ENCODE measurements at regions not wholly inside any gene's neighbourhood (a gene's known extent, or its start where the extent isn't known, plus 50 kb on each side); places are given as distances from the start of the nearest gene placed in this dataset.

- WGBS, 2 experiments (ENCODE audit: low coverage in 1 of 2, low lambda C conversion rate in 2 of 2, missing lambda C conversion rate in 2 of 2) = 6 to 12% methylated on average over 1 of the region's 1 CpG
- Histone ChIP-seq H4K20me1 (ENCODE audit: insufficient read depth) (no peaks in the 10 kb centered on the region), H3K9me2 (ENCODE audit: insufficient read depth) (peaks cover 7% of the 10 kb centered on the region; the same call in 1 of the 2 replicates), H3F3A (ENCODE audit: insufficient read depth) (0 out of 2 replicates have a peak, but pooled peaks cover 1% of the 10 kb centered on the region), H3K9me3 (ENCODE audit: low read depth) (no peaks in the 10 kb centered on the region), H2AFZ (no peak overlapping the region), H3K36me3 (ENCODE audit: low read depth) (no peaks in the 10 kb centered on the region), H3K27ac (no peak overlapping the region), H3K4me2 (ENCODE audit: unreplicated experiment) (no peak overlapping the region), H3K4me3 (no peak overlapping the region), H3K79me2 (ENCODE audit: insufficient read depth) (no peaks in the 10 kb centered on the region), H3K9ac (no peak overlapping the region), H3K4me1 (ENCODE audit: insufficient read depth) (peaks cover 29% of the 10 kb centered on the region), H3K27me3 (replicated peaks; ENCODE audit: insufficient read depth) (no peaks in the 10 kb centered on the region)
- peak; percentile 20 for DNase-seq
- in situ Hi-C loops (cut with MboI) = no loop called here
- no peak for TF ChIP-seq EZH2phosphoT487 (IDR thresholded peaks at IDR 0.05; ENCODE audit: insufficient read depth, low read depth)
- no peak for TF ChIP-seq EZH2 (IDR thresholded peaks at IDR 0.05; ENCODE audit: insufficient read depth, poor library complexity, severe bottlenecking)
These were observed 222.1 kb downstream of the C12orf50 start for GRCh38 chr12:87807086-87807485.

DNA sequence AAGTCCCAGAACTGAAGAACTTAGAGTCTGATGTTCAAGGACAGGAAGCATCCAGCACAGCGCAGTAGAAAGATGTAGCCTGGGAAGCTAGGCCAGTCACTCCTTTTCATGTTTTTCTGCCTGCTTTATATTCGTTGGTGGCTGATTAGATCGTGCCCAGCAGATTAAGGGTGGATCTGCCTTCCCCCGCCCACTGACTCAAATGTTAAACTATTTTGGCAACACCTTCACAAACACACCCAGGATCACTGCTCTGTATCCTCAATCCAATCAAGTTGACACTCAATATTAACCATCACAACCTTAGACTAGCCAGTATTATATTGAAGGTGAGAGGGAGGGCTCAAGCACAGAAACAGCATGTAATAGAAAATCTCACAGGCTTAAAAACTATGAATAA, 222.9 kb downstream of the C12orf50 start:
- H3K27me3 ChIP-seq (replicated peaks; ENCODE audit: insufficient read depth) = no peaks in the 10 kb centered on the region
- no peaks in the 10 kb centered on the region for H3F3A ChIP-seq (ENCODE audit: insufficient read depth)
- 16 to 22% methylated on average over 4 of the region's 4 CpGs for WGBS, 2 experiments (ENCODE audit: low coverage in 1 of 2, low lambda C conversion rate in 2 of 2, missing lambda C conversion rate in 2 of 2)
- DNase-seq = no peak
- H3K4me1 ChIP-seq (ENCODE audit: insufficient read depth) = peaks cover 25% of the 10 kb centered on the region; the same call in 1 of the 2 replicates
- H3K36me3 ChIP-seq (ENCODE audit: low read depth) = no peaks in the 10 kb centered on the region
- no peak overlapping the region for H3K9ac ChIP-seq
- H3K4me2 ChIP-seq (ENCODE audit: unreplicated experiment) = no peak overlapping the region
- no peaks in the 10 kb centered on the region for H3K79me2 ChIP-seq (ENCODE audit: insufficient read depth)
- no peak overlapping the region for H3K27ac ChIP-seq
- H4K20me1 ChIP-seq (ENCODE audit: insufficient read depth) = no peaks in the 10 kb centered on the region
- H3K9me2 ChIP-seq (ENCODE audit: insufficient read depth) = peaks cover 7% of the 10 kb centered on the region; the same call in 1 of the 2 replicates
- no peak for TF ChIP-seq EZH2phosphoT487 (IDR thresholded peaks at IDR 0.05; ENCODE audit: insufficient read depth, low read depth)
- no peak for TF ChIP-seq EZH2 (IDR thresholded peaks at IDR 0.05; ENCODE audit: insufficient read depth, poor library complexity, severe bottlenecking)
- no peak overlapping the region for H2AFZ ChIP-seq
- in situ Hi-C loops (cut with MboI) = no loop called here
- no peak overlapping the region for H3K4me3 ChIP-seq
- no peaks in the 10 kb centered on the region for H3K9me3 ChIP-seq (ENCODE audit: low read depth)

GRCh38 chr12:87804386-87804785, 224.8 kb downstream of the C12orf50 start:
- no peak overlapping the region for H2AFZ ChIP-seq
- H3F3A ChIP-seq (ENCODE audit: insufficient read depth) = no peaks in the 10 kb centered on the region
- H3K9me2 ChIP-seq (ENCODE audit: insufficient read depth) = peaks cover 7% of the 10 kb centered on the region; the same call in 1 of the 2 replicates
- H3K9me3 ChIP-seq (ENCODE audit: low read depth) = no peaks in the 10 kb centered on the region
- 9 to 14% methylated on average over 1 of the region's 1 CpG for WGBS, 2 experiments (ENCODE audit: low coverage in 1 of 2, low lambda C conversion rate in 2 of 2, missing lambda C conversion rate in 2 of 2)
- no peak overlapping the region for H3K4me2 ChIP-seq (ENCODE audit: unreplicated experiment)
- DNase-seq = no peak
- no peaks in the 10 kb centered on the region for H3K79me2 ChIP-seq (ENCODE audit: insufficient read depth)
- H4K20me1 ChIP-seq (ENCODE audit: insufficient read depth) = no peaks in the 10 kb centered on the region
- no peak overlapping the region for H3K9ac ChIP-seq
- in situ Hi-C loops (cut with MboI) = no loop called here
- H3K27ac ChIP-seq = no peak overlapping the region
- TF ChIP-seq EZH2phosphoT487 (IDR thresholded peaks at IDR 0.05; ENCODE audit: insufficient read depth, low read depth) = no peak
- no peak for TF ChIP-seq EZH2 (IDR thresholded peaks at IDR 0.05; ENCODE audit: insufficient read depth, poor library complexity, severe bottlenecking)
- H3K27me3 ChIP-seq (replicated peaks; ENCODE audit: insufficient read depth) = no peaks in the 10 kb centered on the region
- no peak overlapping the region for H3K4me3 ChIP-seq
- no peaks in the 10 kb centered on the region for H3K36me3 ChIP-seq (ENCODE audit: low read depth)
- H3K4me1 ChIP-seq (ENCODE audit: insufficient read depth) = peaks cover 15% of the 10 kb centered on the region; the same call in 1 of the 2 replicates

GRCh38 chr12:87802721-87803011, 226.5 kb downstream of the C12orf50 start:
- no peaks in the 10 kb centered on the region for H3K79me2 ChIP-seq (ENCODE audit: insufficient read depth)
- H3K27me3 ChIP-seq (replicated peaks; ENCODE audit: insufficient read depth) = no peaks in the 10 kb centered on the region
- H3K9me3 ChIP-seq (ENCODE audit: low read depth) = no peaks in the 10 kb centered on the region
- H3K4me2 ChIP-seq (ENCODE audit: unreplicated experiment) = no peak overlapping the region
- H3K4me3 ChIP-seq = no peak overlapping the region
- no peak overlapping the region for H3K9ac ChIP-seq
- H2AFZ ChIP-seq = no peak overlapping the region
- no peak overlapping the region for H3K27ac ChIP-seq
- H3F3A ChIP-seq (ENCODE audit: insufficient read depth) = no peaks in the 10 kb centered on the region
- H3K9me2 ChIP-seq (ENCODE audit: insufficient read depth) = peaks cover 7% of the 10 kb centered on the region; the same call in 1 of the 2 replicates
- no peaks in the 10 kb centered on the region for H3K36me3 ChIP-seq (ENCODE audit: low read depth)
- in situ Hi-C loops (cut with MboI) = no loop called here
- 84 to 85% methylated on average over 1 of the region's 1 CpG for WGBS, 2 experiments (ENCODE audit: low coverage in 1 of 2, low lambda C conversion rate in 2 of 2, missing lambda C conversion rate in 2 of 2)
- TF ChIP-seq EZH2phosphoT487 (IDR thresholded peaks at IDR 0.05; ENCODE audit: insufficient read depth, low read depth) (no peak), EZH2 (IDR thresholded peaks at IDR 0.05; ENCODE audit: insufficient read depth, poor library complexity, severe bottlenecking) (no peak)
- DNase-seq = no peak
- H3K4me1 ChIP-seq (ENCODE audit: insufficient read depth) = peaks cover 15% of the 10 kb centered on the region; the same call in 1 of the 2 replicates
- H4K20me1 ChIP-seq (ENCODE audit: insufficient read depth) = no peaks in the 10 kb centered on the region
